ENCODE measurements at regions not wholly inside any gene's neighbourhood (a gene's known extent, or its start where the extent isn't known, plus 50 kb on each side); places are given as distances from the start of the nearest gene placed in this dataset.

DNA sequence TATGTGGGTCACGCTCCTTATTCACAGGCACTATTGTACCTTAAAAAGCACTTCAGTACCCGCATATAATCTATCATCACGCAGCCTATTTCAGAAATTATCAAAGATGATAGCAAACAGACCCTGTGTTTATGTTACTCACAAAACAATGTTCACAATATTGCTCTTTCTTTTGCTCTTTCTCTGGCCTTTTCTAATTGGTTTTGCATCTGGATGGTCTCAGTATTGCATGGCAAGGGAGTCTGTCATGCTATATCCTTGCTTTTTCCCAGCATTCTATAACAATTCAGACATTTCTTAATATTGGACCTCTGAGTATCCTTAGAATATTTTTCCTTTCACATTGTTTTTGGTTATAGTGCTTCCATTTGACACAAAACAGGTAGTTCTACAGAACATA lies 541.8 kb upstream of the KLF12 start:
- DNase-seq (ENCODE audit: low read depth): no peak

DNA sequence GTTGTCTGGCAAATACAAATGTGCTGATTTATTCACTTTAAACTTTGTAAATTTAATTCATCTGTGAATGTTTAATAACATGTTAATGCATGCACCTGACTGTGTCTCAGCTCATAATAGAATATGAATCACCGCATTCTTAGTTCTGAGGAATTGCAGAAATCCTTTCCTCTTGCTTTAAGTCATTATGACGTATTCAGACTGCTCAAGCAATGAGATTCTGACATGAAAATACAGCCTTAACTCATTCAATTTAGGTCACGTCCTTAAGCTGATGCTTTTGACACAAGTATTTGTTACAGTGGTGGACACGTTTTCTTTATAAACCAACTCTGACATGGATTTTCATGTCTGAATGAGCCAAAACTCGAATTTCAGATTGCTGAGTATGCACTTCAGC lies 541.0 kb upstream of the KLF12 start:
- DNase-seq (ENCODE audit: low read depth): no peak

DNA sequence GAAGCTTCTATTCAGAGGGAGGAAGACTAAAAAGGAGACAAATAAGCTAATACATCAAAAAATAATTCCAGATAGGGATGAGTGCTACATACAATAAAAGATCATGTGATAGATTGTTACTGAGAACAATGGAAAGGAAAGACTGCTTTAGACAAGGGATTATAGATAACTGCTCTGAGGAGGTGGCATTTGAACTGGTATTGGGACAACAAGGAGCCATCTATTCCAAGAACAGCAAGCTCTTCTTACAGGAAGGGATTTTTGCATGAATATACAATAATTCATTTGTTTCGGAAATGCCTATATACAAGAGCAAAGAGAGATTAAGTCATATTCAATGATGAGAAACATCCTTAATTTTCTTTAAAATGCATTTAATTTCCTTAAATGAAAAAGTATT lies 540.5 kb upstream of the KLF12 start:
- DNase-seq (ENCODE audit: low read depth): no peak

DNA sequence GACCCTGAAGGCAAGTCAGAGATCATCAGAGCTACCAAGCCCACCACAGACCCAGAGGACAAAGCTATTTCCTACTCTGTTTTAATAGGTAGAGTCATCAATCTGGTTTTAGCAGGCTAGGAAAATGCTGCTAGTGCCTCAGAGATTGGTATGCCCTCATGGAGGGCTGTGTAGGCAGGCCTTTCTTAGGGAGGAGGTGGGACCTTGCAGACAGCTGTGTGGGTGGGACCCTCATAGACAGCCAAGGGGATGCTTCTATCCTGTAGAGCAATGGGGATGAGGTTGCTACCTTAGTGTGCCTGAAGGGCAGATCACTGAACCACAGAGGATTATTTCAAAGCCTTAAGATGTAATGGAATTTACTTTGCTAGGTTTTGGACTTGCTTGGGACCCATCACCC lies 534.9 kb upstream of the KLF12 start:
- DNase-seq (ENCODE audit: low read depth): no peak

DNA sequence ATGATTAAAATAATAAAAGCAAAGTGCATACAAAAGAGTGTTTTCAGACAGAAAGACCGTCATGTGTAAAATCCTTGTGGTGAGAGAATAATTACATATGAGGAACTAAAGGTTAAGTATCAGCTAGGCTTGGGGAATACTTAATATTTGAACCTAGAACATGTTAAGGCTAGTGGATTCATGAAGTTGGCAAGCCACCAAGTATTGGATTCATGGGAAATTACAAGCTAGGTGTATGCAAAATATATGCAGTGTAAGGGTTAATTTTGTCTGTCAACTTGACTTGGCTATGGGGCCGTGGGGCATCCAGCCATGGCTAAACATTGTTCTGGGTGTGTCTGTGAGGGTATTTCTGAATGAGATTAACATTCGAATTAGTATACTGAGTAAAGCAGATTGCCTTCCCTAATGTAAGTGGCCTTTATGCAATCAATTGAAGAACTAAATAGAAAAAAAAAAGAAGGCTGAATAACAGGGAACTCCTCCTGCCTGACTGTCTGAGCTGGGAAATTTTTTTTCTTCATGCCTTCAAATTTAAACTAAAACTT lies 533.5 kb upstream of the KLF12 start:
- DNase-seq (ENCODE audit: low read depth): no peak

- no peak for DNase-seq (ENCODE audit: low read depth)
Observed at GRCh38 chr13:74662905-74663304, 528.7 kb upstream of the KLF12 start.

- no peak for DNase-seq (ENCODE audit: low read depth)
Observed at GRCh38 chr13:74661851-74662250, 527.6 kb upstream of the KLF12 start.

DNA sequence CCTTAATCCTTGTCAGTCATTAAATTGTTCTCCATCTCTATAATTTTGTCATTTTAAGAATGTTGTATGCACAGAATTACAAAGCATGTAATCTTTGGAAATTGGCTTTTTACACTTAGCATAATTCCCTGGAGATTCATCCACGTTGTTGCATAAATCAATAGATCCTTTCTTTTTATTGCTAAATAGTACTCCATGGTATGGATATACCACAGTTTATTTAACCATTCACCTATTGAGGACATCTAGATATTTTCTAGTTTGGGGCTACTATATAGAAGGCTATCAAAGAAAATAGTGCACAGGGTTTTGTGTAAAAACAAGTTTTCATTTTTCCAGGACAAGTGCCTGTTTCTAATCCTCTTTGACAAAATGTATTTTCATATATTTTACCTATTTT lies 523.6 kb upstream of the KLF12 start:
- DNase-seq (ENCODE audit: low read depth): no peak

- DNase-seq (ENCODE audit: low read depth): no peak
Observed at GRCh38 chr13:74651121-74651520, 516.9 kb upstream of the KLF12 start.

GRCh38 chr13:74647991-74648390 lies 513.8 kb upstream of the KLF12 start:
- no peak for DNase-seq (ENCODE audit: low read depth)

DNA sequence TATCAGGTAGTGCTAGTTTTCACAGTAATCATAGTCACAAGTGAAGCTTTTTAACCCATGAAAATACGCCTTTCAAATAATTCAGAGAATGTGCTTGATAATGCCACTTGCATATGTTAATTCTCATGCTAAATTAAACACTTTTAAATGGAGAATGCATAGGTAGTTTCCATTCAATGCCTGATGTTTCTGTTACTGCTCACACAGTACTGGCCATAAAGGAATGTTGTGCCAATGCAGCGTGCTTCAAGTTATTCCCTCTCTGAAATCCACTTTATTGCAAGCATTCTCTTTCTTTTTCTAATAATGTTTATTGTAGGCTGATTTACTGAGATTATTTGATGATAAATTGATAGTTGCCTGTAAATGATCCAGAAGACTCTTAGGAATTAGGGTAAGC lies 513.0 kb upstream of the KLF12 start:
- no peak for DNase-seq (ENCODE audit: low read depth)

DNA sequence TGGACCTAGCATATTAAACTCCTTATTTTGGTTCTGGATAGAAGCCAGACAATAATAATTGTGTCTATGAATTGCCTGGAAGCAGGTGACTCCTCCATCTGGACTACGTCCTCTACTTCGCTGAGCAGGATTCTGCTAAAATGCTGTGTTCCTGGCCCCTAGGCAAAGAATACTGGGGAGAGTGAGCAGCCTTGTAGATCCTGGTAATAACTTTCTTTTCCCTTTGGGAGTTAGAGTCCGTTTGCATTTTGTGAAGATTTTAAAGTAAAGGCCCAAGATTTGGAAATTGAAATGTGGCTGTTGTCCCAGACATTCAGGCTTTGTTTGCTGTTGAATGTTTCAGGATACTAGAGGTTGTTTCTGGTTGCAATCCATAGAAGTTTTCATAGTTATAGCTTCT lies 511.9 kb upstream of the KLF12 start:
- DNase-seq (ENCODE audit: low read depth): no peak

DNA sequence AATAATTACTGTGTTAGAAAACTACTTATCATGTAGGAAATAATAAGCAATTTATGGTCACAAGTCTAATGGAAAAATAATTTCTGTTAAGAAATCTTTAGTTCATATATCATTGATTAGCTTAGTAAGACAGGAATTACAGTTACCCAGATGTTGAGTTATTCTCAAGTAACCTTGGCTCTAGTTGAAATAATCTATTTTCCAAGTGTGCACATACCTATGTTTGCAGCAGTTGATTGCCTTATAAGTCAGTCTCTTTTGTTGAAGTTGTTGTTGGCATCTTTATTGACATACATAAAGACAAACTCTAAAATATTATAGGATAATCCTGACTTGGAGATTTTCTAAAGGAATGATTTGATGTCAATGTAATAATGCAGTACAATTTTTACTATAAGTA lies 511.4 kb upstream of the KLF12 start:
- DNase-seq (ENCODE audit: low read depth): no peak

DNA sequence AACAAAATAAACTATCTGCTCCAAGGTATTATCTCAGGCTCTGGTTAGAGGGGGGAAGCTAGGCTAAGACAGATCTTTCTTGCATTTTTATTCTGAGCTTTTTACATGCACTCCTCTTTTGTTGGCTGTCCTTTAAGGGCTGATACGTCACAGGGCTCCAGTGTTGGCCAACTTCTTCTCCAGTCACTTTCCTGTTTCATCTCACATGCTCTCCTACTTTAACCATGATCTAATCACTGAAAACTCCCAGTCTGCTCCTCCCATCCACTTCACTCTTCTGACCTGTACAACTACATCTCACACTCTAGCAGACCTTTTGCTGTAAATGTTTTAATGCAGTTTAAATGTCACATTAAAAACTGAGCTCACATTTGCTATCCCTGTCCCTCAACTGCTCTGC lies 510.0 kb upstream of the KLF12 start:
- no peak for DNase-seq (ENCODE audit: low read depth)

GRCh38 chr13:74641586-74641985 lies 507.4 kb upstream of the KLF12 start:
- DNase-seq (ENCODE audit: low read depth): no peak

GRCh38 chr13:74633734-74634133 lies 499.5 kb upstream of the KLF12 start:
- no peak for DNase-seq (ENCODE audit: low read depth)

- DNase-seq (ENCODE audit: low read depth): peak; percentile 22
Observed at GRCh38 chr13:74629985-74630384, 495.8 kb upstream of the KLF12 start.

DNA sequence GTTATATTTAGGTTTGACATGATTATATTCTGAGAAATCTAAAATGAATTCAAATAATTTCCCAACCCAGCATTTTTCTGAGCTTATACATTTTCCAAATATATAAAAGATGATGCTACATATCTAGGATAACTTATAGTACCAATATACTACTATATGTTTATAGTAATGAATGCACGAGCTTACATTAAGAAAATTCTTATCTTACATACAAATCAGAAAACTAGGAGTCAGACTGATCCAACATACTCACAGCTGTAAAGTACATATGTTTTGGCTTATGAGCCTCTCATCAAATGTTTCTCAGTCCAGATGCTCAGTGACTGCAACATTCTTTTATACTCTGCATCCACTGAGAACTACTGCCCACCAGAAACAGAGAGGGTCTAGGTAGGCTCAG lies 491.3 kb upstream of the KLF12 start:
- no peak for DNase-seq (ENCODE audit: low read depth)

GRCh38 chr13:74623761-74624160 lies 489.6 kb upstream of the KLF12 start:
- DNase-seq (ENCODE audit: low read depth): no peak

DNA sequence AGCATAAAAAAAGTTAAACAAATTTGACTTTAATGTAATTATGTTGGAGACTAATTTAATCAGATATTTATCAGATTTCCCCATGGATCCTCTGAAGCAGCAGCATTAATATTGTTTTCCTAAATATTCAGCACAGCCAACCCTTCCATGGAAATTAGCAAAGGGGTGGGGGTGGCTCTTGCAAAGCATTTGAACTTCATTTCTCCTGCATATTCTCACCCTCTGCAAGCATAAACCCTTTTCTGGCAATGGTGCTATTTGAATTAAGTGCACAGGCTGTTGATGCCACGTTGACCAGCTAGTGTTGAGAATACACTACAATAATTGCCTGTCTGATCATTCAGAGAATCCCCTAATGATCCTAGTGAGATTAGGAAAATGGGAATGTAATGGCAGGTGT lies 488.1 kb upstream of the KLF12 start:
- no peak for DNase-seq (ENCODE audit: low read depth)

- DNase-seq (ENCODE audit: low read depth): no peak
Observed at GRCh38 chr13:74620711-74621110, 486.5 kb upstream of the KLF12 start.

GRCh38 chr13:74620308-74620707 lies 486.1 kb upstream of the KLF12 start:
- DNase-seq (ENCODE audit: low read depth): no peak

GRCh38 chr13:74597526-74597925 lies 463.3 kb upstream of the KLF12 start:
- DNase-seq (ENCODE audit: low read depth): no peak

GRCh38 chr13:74596691-74597090 lies 462.5 kb upstream of the KLF12 start:
- DNase-seq (ENCODE audit: low read depth): no peak

Measured in myocyte (in vitro differentiated cells).